Subcutaneous abdominal adipose tissue (tissue), 5 donors: ENCODE measurements at regions not wholly inside any gene's neighbourhood (a gene's known extent, or its start where the extent isn't known, plus 50 kb on each side); places are given as distances from the start of the nearest gene placed in this dataset.

ENCODE experiments used
- H3K27ac ChIP-seq: one replicate; pipeline ENCODE4 v1.7.0; 2013; ENCODE audit warnings: low read depth, mild to moderate bottlenecking, inconsistent platforms, low read length, moderate library complexity
- H3K27me3 ChIP-seq, 5 donors: one replicate each; pipeline ENCODE4 v1.7.0; 2013; ENCODE audit warnings: low read length in 5 of 5, inconsistent platforms in 1 of 5; ENCODE audit not compliant: control insufficient read depth in 5 of 5, insufficient read depth in 4 of 5
- H3K36me3 ChIP-seq, 5 donors: one replicate each; pipeline ENCODE4 v1.7.0; 2013; ENCODE audit warnings: low read length in 5 of 5; ENCODE audit not compliant: control insufficient read depth in 5 of 5, insufficient read depth in 5 of 5
- H3K4me1 ChIP-seq, 5 donors: one replicate each; pipeline ENCODE4 v1.7.0; 2013; ENCODE audit warnings: low read length in 5 of 5, mild to moderate bottlenecking in 3 of 5, moderate library complexity in 1 of 5; ENCODE audit not compliant: control insufficient read depth in 5 of 5, insufficient read depth in 5 of 5
- H3K4me3 ChIP-seq, 5 donors: one replicate each; pipeline ENCODE4 v1.7.0; 2013; ENCODE audit warnings: low read length in 5 of 5, low read depth in 1 of 5
- H3K9ac ChIP-seq, 5 donors: one replicate each; pipeline ENCODE4 v1.7.0; 2013; ENCODE audit warnings: low read length in 5 of 5, mild to moderate bottlenecking in 4 of 5, moderate library complexity in 3 of 5
- H3K9me3 ChIP-seq, 5 donors: one replicate each; pipeline ENCODE4 v1.7.0; 2013; ENCODE audit warnings: low read length in 5 of 5; ENCODE audit not compliant: control insufficient read depth in 5 of 5
- donor health status: healthy.
- donor health status: healthy.
- donor health status: healthy.
- donor health status: healthy.
- donor health status: healthy.

DNA sequence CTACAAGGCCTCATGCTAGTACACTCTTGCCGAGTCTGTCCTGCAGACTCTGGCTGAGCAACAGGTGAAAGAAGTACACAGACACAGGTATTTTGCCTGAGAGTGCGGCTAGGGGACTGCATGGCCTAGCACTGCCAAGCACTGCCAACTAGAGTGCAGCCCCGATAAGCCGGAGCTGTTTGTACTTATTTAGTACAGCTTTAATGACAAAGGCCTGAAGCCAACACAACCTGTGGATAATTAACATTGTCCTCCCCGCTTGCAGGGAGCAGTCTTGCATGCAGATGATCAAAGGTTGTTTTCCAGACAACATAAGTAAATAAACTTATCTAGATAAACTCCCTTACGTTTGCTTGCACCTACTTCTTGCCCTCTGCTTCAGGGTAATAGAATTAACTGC, 63.7 kb upstream of the MMADHC start:
- Histone ChIP-seq H3K36me3 (no peaks in the 10 kb centered on the region), H3K4me3 (no peak overlapping the region), H3K9ac (no peak overlapping the region), H3K4me1 (no peaks in the 10 kb centered on the region), H3K27ac (no peak overlapping the region), H3K9me3 (peaks cover 0 to 4% (median 0%) of the 10 kb centered on the region in 5 donors), H3K27me3 (no peaks in the 10 kb centered on the region)

DNA sequence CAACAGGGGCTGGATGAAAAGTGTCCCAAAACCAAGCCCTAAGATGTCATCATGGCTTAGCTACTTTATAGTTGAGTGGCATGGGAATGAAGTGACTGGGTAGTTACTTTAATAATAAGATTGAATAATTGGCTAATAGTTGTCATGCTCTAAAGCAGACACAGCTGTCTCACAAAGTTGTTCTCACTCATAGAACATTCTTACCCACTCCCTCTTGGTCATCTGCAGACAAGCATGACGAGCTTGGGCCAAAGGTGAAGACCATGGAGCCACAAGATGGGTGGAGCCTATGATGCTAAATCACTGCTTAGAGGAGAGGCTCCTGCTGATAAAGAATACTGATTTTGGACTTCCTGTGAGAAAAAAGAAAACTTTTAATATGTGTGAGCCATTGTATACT, 62.4 kb upstream of the MMADHC start:
- Histone ChIP-seq H3K27ac (no peak overlapping the region), H3K4me3 (no peak overlapping the region), H3K36me3 (no peaks in the 10 kb centered on the region), H3K9me3 (no peaks in the 10 kb centered on the region), H3K9ac (no peak overlapping the region), H3K27me3 (no peaks in the 10 kb centered on the region), H3K4me1 (no peaks in the 10 kb centered on the region)

DNA sequence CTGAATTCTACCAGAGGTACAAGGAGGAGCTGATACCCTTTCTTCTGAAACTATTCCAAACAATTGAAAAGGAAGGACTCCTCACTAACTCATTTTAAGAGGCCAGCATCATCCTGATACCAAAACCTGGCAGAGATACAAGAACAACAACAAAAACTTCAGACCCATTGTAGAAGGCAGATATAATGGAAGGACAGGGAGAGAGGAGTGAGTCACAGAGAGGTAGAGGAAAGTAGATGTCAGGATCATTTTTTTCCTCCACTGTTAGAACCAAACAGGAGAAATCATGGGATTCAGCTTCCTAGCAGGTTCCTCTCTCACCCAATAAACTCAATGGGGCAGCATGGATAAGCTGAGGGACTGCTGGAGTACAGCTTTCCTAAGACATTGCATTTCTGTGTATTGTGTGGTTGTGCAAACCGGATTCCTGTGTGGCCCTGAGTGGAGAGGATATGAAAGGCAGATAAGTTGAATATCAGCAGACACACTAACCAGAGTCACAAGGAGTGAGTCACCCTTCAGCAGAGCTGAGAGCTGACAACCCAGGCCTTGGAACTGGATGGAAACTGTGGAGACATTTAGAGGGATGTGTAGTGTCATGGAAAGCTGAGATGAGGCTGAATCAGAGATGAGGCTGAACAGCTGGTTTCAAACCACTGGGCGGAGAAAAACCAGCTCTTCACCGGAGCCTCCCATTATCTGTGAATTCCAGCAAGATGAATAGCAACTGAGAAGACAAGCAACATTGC, 60.9 kb upstream of the MMADHC start:
- H3K4me3 ChIP-seq = no peak overlapping the region
- no peaks in the 10 kb centered on the region for H3K9me3 ChIP-seq
- no peaks in the 10 kb centered on the region for H3K27me3 ChIP-seq
- no peak overlapping the region for H3K9ac ChIP-seq
- no peaks in the 10 kb centered on the region for H3K4me1 ChIP-seq
- H3K27ac ChIP-seq = no peak overlapping the region
- H3K36me3 ChIP-seq = no peaks in the 10 kb centered on the region

DNA sequence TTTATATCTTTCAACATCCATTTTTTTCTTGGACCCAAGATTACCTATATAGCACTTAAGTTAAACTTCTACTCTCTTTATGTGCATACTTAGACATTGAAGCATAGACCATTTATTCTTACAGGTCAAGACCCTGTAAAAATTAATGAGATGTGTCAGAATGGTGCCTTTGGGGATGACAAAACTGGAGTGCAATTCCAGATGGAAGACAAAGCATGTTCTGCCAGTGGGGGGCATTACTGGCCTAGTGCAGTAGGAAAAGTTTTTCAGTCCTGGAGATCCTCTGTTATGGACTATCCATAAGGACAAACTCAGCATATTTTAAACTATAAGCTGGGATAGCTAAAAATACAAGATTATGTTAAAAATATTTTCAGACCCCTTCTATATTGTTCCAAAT, 57.8 kb upstream of the MMADHC start:
- H3K4me3 ChIP-seq = no peak overlapping the region
- H3K9ac ChIP-seq = no peak overlapping the region
- H3K27me3 ChIP-seq = no peaks in the 10 kb centered on the region
- H3K27ac ChIP-seq = no peak overlapping the region
- H3K4me1 ChIP-seq = no peaks in the 10 kb centered on the region
- no peaks in the 10 kb centered on the region for H3K9me3 ChIP-seq
- H3K36me3 ChIP-seq = no peaks in the 10 kb centered on the region
